Fibroblast of lung (primary cell): ENCODE measurements at regions not wholly inside any gene's neighbourhood (a gene's known extent, or its start where the extent isn't known, plus 50 kb on each side); places are given as distances from the start of the nearest gene placed in this dataset.

Experiments used
- EZH2 ChIP-seq: IDR thresholded peaks from 2 replicates; pipeline ENCODE4 v1.5.1; 2012; ENCODE audit warnings: low read length, control low read depth, mild to moderate bottlenecking; ENCODE audit errors: missing control alignments
- TF ChIP-seq, protein P1 (sequence below), 2 donors: IDR thresholded peaks in 1 of 2; conservative IDR thresholded peaks in 1 of 2; 1 replicate in 1 of 2; 2 replicates in 1 of 2; pipeline ENCODE4 v1.5.1; 2011 to 2012; ENCODE audit warnings: low read length in 2 of 2, control low read depth in 1 of 2, inconsistent platforms in 1 of 2, low read depth in 1 of 2, mild to moderate bottlenecking in 1 of 2

DNA sequence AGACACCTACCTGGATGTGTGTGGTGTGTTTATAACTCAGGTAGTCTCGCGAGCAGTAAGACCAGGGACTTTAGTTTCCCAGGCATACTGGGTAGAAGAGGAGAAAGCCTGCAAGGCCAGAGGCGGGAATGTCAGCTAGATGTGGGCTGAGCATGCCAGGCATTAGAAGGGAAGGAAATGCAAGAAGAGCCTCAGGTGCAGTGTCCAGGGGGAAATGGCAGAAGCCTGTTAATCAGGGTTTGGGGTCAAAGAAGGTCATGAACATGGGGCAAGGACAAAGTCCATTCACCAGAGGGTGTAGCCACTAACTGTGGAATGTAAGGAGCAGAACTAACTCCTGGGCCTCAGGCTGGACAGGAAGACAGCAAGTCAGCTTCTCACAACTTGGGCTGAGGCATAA lies 305.0 kb downstream of the SMOC2 start:
- TF ChIP-seq, protein P1, sequence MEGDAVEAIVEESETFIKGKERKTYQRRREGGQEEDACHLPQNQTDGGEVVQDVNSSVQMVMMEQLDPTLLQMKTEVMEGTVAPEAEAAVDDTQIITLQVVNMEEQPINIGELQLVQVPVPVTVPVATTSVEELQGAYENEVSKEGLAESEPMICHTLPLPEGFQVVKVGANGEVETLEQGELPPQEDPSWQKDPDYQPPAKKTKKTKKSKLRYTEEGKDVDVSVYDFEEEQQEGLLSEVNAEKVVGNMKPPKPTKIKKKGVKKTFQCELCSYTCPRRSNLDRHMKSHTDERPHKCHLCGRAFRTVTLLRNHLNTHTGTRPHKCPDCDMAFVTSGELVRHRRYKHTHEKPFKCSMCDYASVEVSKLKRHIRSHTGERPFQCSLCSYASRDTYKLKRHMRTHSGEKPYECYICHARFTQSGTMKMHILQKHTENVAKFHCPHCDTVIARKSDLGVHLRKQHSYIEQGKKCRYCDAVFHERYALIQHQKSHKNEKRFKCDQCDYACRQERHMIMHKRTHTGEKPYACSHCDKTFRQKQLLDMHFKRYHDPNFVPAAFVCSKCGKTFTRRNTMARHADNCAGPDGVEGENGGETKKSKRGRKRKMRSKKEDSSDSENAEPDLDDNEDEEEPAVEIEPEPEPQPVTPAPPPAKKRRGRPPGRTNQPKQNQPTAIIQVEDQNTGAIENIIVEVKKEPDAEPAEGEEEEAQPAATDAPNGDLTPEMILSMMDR (conservative IDR thresholded peaks at IDR 0.05 in 1 of 2, IDR thresholded peaks at IDR 0.05 in 1 of 2; ENCODE audit: low read depth in 1 of 2, low read length in 2 of 2): no peak
- TF ChIP-seq EZH2: no peak
